Endothelial cell of umbilical vein (primary cell): ENCODE measurements at regions not wholly inside any gene's neighbourhood (a gene's known extent, or its start where the extent isn't known, plus 50 kb on each side); places are given as distances from the start of the nearest gene placed in this dataset.

ENCODE experiments used
- BruUV-seq: library from RNA; stranded (reverse); fragments of 400-500 nt; replicated peaks from 2 replicates; lab custom pipeline; 2021; lab: Mats Ljungman, UMichigan
- CTCF ChIA-PET: fragments of 300-600, 350-600 bp; sonication (Branson Sonifier 250); formaldehyde crosslinking; loops from one replicate; lab custom pipeline; 2021; ENCODE audit warnings: antibody characterized with exemption, inconsistent platforms; lab: Charles Lee
- POLR2A ChIA-PET: fragments of 300-600, 350-600 bp; sonication (Branson Sonifier 250); formaldehyde crosslinking; loops from one replicate; lab custom pipeline; 2021; ENCODE audit warnings: antibody characterized with exemption, inconsistent platforms; lab: Charles Lee
- DNase-seq: peaks from one replicate; pipeline ENCODE4 v3.0.0-alpha.2; 2011; ENCODE audit warnings: low read depth, low spot score
- FAIRE-seq: peaks from 2 replicates; lab custom pipeline; 2011; peaks lifted over from hg19 to GRCh38; lab: Jason Lieb, UNC
- H2AFZ ChIP-seq: 2 replicates; pipeline ENCODE4 v1.6.0; 2012; ENCODE audit warnings: low read depth, low read length, control low read depth, inconsistent platforms
- H3K27ac ChIP-seq: 2 replicates; pipeline ENCODE4 v1.5.1; 2011; ENCODE audit warnings: low read depth, mild to moderate bottlenecking, control low read depth, low read length, moderate library complexity; ENCODE audit not compliant: insufficient read depth
- H3K27me3 ChIP-seq, 2 experiments: 2 replicates each; pipeline versions ENCODE4 v1.6.0 to v1.6.1; 2011; ENCODE audit warnings: low read length in 2 of 2, mixed read lengths in 1 of 2; ENCODE audit not compliant: control insufficient read depth in 2 of 2, insufficient read depth in 2 of 2
- H3K36me3 ChIP-seq, 2 experiments: 2 replicates in 1 of 2; 3 replicates in 1 of 2; pipeline ENCODE4 v1.5.1; 2011; ENCODE audit warnings: low read length in 2 of 2, mild to moderate bottlenecking in 1 of 2, moderate library complexity in 1 of 2; ENCODE audit not compliant: control insufficient read depth in 2 of 2, insufficient read depth in 2 of 2; ENCODE audit errors: extremely low read depth in 1 of 2
- H3K4me1 ChIP-seq: 3 replicates; pipeline ENCODE4 v1.5.1; 2011; ENCODE audit warnings: mild to moderate bottlenecking, low read length; ENCODE audit not compliant: control insufficient read depth, insufficient read depth; ENCODE audit errors: extremely low read depth
- H3K4me2 ChIP-seq: 2 replicates; pipeline ENCODE4 v1.6.1; 2011; ENCODE audit warnings: low read length, control low read depth, mixed read lengths; ENCODE audit not compliant: insufficient read depth
- H3K4me3 ChIP-seq, 3 experiments: fragments of 200-600 bp in 1 of 3; sonication (generic), shearing (Covaris generic) in 1 of 3; replicated peaks in 1 of 3; 2 replicates each; pipeline ENCODE4 v1.5.1; 2011 to 2016; ENCODE audit warnings: control low read depth in 3 of 3, low read length in 3 of 3, mild to moderate bottlenecking in 2 of 3, inconsistent platforms in 1 of 3, low read depth in 1 of 3, moderate library complexity in 1 of 3; ENCODE audit not compliant: insufficient read depth in 1 of 3
- H3K79me2 ChIP-seq: 2 replicates; pipeline ENCODE4 v1.6.0; 2012; ENCODE audit warnings: low read length, inconsistent platforms; ENCODE audit not compliant: control insufficient read depth, insufficient read depth
- H3K9ac ChIP-seq: replicated peaks from 2 replicates; pipeline ENCODE3; 2011; ENCODE audit warnings: low read length, control low read depth; ENCODE audit not compliant: insufficient read depth; ENCODE audit errors: extremely low read depth
- H3K9me1 ChIP-seq: replicated peaks from 3 replicates; pipeline ENCODE4 v1.6.0; 2011; ENCODE audit warnings: mild to moderate bottlenecking, low read length; ENCODE audit not compliant: control insufficient read depth, insufficient read depth; ENCODE audit errors: extremely low read depth
- H3K9me3 ChIP-seq: replicated peaks from 2 replicates; pipeline ENCODE4 v1.5.1; 2012; ENCODE audit warnings: low read length, inconsistent platforms; ENCODE audit not compliant: control insufficient read depth, insufficient read depth
- H4K20me1 ChIP-seq: replicated peaks from 2 replicates; pipeline ENCODE3; 2011; ENCODE audit warnings: mild to moderate bottlenecking, low read length; ENCODE audit not compliant: control insufficient read depth, insufficient read depth; ENCODE audit errors: extremely low read depth
- EZH2 ChIP-seq: IDR thresholded peaks from 2 replicates; pipeline ENCODE4 v1.6.1; 2012; ENCODE audit warnings: borderline replicate concordance, low read depth, mild to moderate bottlenecking, moderate library complexity, low read length, inconsistent platforms; ENCODE audit not compliant: severe bottlenecking
- FOS ChIP-seq: IDR thresholded peaks from 2 replicates; pipeline ENCODE4 v1.6.1; 2011; ENCODE audit warnings: mild to moderate bottlenecking, low read length, moderate library complexity, borderline replicate concordance; ENCODE audit not compliant: insufficient read depth
- GATA2 ChIP-seq: IDR thresholded peaks from 2 replicates; pipeline ENCODE4 v1.7.0; 2011; ENCODE audit warnings: low read depth, mild to moderate bottlenecking, moderate library complexity, mixed read lengths, low read length; ENCODE audit not compliant: insufficient read length, insufficient read depth
- JUN ChIP-seq: IDR thresholded peaks from 2 replicates; pipeline ENCODE4 v1.6.1; 2011; ENCODE audit warnings: borderline replicate concordance, low read depth; ENCODE audit not compliant: insufficient read length, insufficient read depth
- MYC ChIP-seq: IDR thresholded peaks from one replicate; pipeline ENCODE4 v1.6.1; 2011; ENCODE audit warnings: mild to moderate bottlenecking, low read depth, low read length
- POLR2A ChIP-seq: IDR thresholded peaks from 2 replicates; pipeline ENCODE4 v1.6.1; 2012; ENCODE audit warnings: low read depth, mild to moderate bottlenecking, control low read depth, low read length
- POLR2AphosphoS5 ChIP-seq: IDR thresholded peaks from 2 replicates; pipeline ENCODE4 v1.6.1; 2012; ENCODE audit warnings: low read depth, mild to moderate bottlenecking, control low read depth, low read length, moderate library complexity; ENCODE audit not compliant: insufficient read depth
- dilution Hi-C: fragments of 300-500 bp; cut with MboI; formaldehyde crosslinking; loops from one replicate; pipeline ENCODE4 v1.15.0; 2019; ENCODE audit warnings: low sequenced_read_pairs; ENCODE audit not compliant: extremely low pct_ligation_motif_present
- intact Hi-C: fragments of 100-400 bp; cut with micrococcal nuclease; formaldehyde crosslinking; loops from one replicate; pipeline ENCODE4 v1.10.0; 2022
- TF ChIP-seq, protein P1 (sequence below), 2 donors: IDR thresholded peaks; 1 replicate in 1 of 2; 2 replicates in 1 of 2; pipeline ENCODE4 v1.5.1; 2011; ENCODE audit warnings: low read length in 2 of 2, mild to moderate bottlenecking in 2 of 2, moderate library complexity in 2 of 2, control low read depth in 1 of 2, inconsistent platforms in 1 of 2, low read depth in 1 of 2; ENCODE audit not compliant: insufficient read depth in 1 of 2; ENCODE audit errors: extremely low read depth in 1 of 2
- TF ChIP-seq, protein P2 (sequence below): IDR thresholded peaks from 2 replicates; pipeline ENCODE4 v1.6.1; 2011; ENCODE audit not compliant: insufficient read depth, insufficient read length

DNA sequence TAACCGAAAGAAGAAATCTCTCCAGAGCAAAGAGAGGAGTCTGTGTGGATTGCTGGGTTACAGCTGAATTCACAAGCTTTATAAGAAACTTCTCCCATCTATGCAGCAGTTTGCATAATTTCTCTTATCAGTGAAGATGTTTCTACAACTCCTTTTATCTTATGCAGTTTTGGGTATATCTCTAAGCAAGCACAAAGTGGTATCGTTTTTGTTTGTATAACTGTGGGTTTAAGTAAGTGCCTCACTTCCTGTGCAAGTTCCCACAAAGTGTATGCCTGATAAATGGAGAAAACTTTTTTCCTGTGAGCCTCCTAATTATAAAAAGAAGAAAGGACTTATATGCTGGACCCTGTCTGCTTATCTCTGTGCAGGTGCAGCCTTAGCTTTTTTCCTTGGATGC lies 205.6 kb downstream of the RPS4Y2 start:
- ChIA-PET CTCF (no interaction called here), POLR2A (no interaction called here)
- dilution Hi-C loops = no loop called here
- H3K36me3 ChIP-seq = no peaks in the 10 kb centered on the region
- H2AFZ ChIP-seq = no peak overlapping the region
- H3K9me3 ChIP-seq = no peaks in the 10 kb centered on the region
- H3K9ac ChIP-seq = no peak overlapping the region
- H3K4me3 ChIP-seq = no peak overlapping the region
- TF ChIP-seq MYC (no peak), JUN (no peak), POLR2A (no peak), FOS (no peak), EZH2 (no peak), GATA2 (no peak), POLR2AphosphoS5 (no peak)
- TF ChIP-seq, protein P1, sequence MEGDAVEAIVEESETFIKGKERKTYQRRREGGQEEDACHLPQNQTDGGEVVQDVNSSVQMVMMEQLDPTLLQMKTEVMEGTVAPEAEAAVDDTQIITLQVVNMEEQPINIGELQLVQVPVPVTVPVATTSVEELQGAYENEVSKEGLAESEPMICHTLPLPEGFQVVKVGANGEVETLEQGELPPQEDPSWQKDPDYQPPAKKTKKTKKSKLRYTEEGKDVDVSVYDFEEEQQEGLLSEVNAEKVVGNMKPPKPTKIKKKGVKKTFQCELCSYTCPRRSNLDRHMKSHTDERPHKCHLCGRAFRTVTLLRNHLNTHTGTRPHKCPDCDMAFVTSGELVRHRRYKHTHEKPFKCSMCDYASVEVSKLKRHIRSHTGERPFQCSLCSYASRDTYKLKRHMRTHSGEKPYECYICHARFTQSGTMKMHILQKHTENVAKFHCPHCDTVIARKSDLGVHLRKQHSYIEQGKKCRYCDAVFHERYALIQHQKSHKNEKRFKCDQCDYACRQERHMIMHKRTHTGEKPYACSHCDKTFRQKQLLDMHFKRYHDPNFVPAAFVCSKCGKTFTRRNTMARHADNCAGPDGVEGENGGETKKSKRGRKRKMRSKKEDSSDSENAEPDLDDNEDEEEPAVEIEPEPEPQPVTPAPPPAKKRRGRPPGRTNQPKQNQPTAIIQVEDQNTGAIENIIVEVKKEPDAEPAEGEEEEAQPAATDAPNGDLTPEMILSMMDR (IDR thresholded peaks at IDR 0.05; ENCODE audit: extremely low read depth in 1 of 2, insufficient read depth in 1 of 2, low read depth in 1 of 2, low read length in 2 of 2) = no peak
- TF ChIP-seq, protein P2, sequence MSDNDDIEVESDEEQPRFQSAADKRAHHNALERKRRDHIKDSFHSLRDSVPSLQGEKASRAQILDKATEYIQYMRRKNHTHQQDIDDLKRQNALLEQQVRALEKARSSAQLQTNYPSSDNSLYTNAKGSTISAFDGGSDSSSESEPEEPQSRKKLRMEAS = no peak
- intact Hi-C loops = no loop called here
- H3K9me1 ChIP-seq = no peaks in the 10 kb centered on the region
- no peaks in the 10 kb centered on the region for H3K4me1 ChIP-seq
- H3K4me2 ChIP-seq = no peak overlapping the region
- H3K27me3 ChIP-seq = no peaks in the 10 kb centered on the region
- FAIRE-seq (no peak), DNase-seq (no peak)
- no peaks in the 10 kb centered on the region for H3K79me2 ChIP-seq
- no TSS peak for BruUV-seq
- H3K27ac ChIP-seq = no peak overlapping the region
- no peaks in the 10 kb centered on the region for H4K20me1 ChIP-seq
